ENCODE measurements at regions not wholly inside any gene's neighbourhood (a gene's known extent, or its start where the extent isn't known, plus 50 kb on each side); places are given as distances from the start of the nearest gene placed in this dataset.

DNA sequence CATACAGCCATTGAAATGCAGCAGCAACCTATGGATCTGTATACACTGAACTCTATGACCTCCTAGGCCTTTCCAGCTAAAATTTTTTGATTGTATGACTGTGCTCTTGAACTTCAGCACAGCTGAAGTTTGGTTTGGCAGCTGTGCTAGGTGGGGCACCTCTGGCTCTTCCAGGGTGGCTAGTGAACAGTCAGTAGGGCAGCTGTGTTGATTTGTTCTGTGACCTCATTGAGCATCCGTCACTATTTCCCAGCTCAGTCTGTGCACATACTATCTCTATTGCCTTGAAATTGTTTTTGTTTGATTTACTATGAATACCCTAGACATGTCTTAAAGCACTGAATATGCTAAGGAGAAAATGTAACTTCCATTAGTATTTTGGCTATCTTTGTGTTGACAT lies 363.2 kb upstream of the NAALADL2 start:
- no TSS peak for BruUV-seq (replicated peaks)
- no peak for ATAC-seq
- TF ChIP-seq POLR2AphosphoS5 (IDR thresholded peaks at IDR 0.05; ENCODE audit: low read depth, low read length) (no peak), SIN3A (IDR thresholded peaks at IDR 0.05; ENCODE audit: borderline replicate concordance, insufficient read depth, low read depth, low read length) (no peak), TCF7L2 (IDR thresholded peaks at IDR 0.05; ENCODE audit: low read depth, low read length) (no peak)
- TF ChIP-seq, protein P1, sequence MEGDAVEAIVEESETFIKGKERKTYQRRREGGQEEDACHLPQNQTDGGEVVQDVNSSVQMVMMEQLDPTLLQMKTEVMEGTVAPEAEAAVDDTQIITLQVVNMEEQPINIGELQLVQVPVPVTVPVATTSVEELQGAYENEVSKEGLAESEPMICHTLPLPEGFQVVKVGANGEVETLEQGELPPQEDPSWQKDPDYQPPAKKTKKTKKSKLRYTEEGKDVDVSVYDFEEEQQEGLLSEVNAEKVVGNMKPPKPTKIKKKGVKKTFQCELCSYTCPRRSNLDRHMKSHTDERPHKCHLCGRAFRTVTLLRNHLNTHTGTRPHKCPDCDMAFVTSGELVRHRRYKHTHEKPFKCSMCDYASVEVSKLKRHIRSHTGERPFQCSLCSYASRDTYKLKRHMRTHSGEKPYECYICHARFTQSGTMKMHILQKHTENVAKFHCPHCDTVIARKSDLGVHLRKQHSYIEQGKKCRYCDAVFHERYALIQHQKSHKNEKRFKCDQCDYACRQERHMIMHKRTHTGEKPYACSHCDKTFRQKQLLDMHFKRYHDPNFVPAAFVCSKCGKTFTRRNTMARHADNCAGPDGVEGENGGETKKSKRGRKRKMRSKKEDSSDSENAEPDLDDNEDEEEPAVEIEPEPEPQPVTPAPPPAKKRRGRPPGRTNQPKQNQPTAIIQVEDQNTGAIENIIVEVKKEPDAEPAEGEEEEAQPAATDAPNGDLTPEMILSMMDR (IDR thresholded peaks at IDR 0.05): no peak
- TF ChIP-seq, protein P2, sequence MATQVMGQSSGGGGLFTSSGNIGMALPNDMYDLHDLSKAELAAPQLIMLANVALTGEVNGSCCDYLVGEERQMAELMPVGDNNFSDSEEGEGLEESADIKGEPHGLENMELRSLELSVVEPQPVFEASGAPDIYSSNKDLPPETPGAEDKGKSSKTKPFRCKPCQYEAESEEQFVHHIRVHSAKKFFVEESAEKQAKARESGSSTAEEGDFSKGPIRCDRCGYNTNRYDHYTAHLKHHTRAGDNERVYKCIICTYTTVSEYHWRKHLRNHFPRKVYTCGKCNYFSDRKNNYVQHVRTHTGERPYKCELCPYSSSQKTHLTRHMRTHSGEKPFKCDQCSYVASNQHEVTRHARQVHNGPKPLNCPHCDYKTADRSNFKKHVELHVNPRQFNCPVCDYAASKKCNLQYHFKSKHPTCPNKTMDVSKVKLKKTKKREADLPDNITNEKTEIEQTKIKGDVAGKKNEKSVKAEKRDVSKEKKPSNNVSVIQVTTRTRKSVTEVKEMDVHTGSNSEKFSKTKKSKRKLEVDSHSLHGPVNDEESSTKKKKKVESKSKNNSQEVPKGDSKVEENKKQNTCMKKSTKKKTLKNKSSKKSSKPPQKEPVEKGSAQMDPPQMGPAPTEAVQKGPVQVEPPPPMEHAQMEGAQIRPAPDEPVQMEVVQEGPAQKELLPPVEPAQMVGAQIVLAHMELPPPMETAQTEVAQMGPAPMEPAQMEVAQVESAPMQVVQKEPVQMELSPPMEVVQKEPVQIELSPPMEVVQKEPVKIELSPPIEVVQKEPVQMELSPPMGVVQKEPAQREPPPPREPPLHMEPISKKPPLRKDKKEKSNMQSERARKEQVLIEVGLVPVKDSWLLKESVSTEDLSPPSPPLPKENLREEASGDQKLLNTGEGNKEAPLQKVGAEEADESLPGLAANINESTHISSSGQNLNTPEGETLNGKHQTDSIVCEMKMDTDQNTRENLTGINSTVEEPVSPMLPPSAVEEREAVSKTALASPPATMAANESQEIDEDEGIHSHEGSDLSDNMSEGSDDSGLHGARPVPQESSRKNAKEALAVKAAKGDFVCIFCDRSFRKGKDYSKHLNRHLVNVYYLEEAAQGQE (IDR thresholded peaks at IDR 0.05; ENCODE audit: insufficient read depth in 1 of 2, low read depth in 2 of 2, low read length in 1 of 2): no peak
- ChIA-PET CTCF (no interaction called here), POLR2A (no interaction called here)
- in situ Hi-C loops (cut with HindIII; ENCODE audit: low pct_unique_long_range_greater_than_20kb, low sequenced_read_pairs) (no loop called here), intact Hi-C loops (cut with micrococcal nuclease; ENCODE audit: unreplicated experiment) (loop anchor here (5.0 kb wide), 1 partner anchor 134 kb away; no protein-coding TSS in a partner anchor)
- Histone ChIP-seq H3K36me3 (ENCODE audit: control insufficient read depth, insufficient read depth, low read length) (no peaks in the 10 kb centered on the region), H3K4me1 (ENCODE audit: control insufficient read depth, insufficient read depth, low read length) (no peaks in the 10 kb centered on the region; the same call in 1 of the 2 replicates), H3K27me3 (ENCODE audit: control insufficient read depth, insufficient read depth, low read length) (no peaks in the 10 kb centered on the region), H3K27ac (ENCODE audit: low read length) (no peak overlapping the region), H3K4me3 (ENCODE audit: low read depth in 2 of 2, low read length in 2 of 2) (no peak overlapping the region), H3K9me3 (ENCODE audit: control insufficient read depth, insufficient read depth, low read depth, low read length) (no peaks in the 10 kb centered on the region)
- DNase-seq (ENCODE audit: low read depth, low spot score): no peak

DNA sequence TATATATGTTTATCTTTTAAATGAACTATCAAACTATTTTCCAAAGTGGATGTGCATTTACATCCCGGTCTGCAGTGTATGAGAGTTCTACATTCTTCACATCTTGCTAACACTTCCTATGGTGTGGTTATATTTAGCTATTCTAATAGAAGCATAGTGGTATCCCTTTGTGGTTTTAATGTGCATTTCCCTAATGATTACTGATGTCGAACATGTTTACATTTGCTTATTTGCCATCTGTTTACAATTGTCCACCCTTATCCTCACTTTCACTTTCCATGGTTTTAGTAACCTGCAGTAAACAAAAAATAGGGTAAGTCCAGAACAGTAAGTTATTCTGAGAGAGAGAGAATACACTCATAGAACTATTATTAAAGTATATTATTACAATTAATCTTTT lies 360.5 kb upstream of the NAALADL2 start:
- no peak overlapping the region for H3K4me3 ChIP-seq (ENCODE audit: low read depth in 2 of 2, low read length in 2 of 2)
- intact Hi-C loops (cut with micrococcal nuclease; ENCODE audit: unreplicated experiment): loop anchor here (5.0 kb wide), 1 partner anchor 136 kb away; no protein-coding TSS in a partner anchor
- TF ChIP-seq SIN3A (IDR thresholded peaks at IDR 0.05; ENCODE audit: borderline replicate concordance, insufficient read depth, low read depth, low read length) (no peak), TCF7L2 (IDR thresholded peaks at IDR 0.05; ENCODE audit: low read depth, low read length) (no peak), POLR2AphosphoS5 (IDR thresholded peaks at IDR 0.05; ENCODE audit: low read depth, low read length) (no peak)
- TF ChIP-seq, protein P2 (IDR thresholded peaks at IDR 0.05; ENCODE audit: insufficient read depth in 1 of 2, low read depth in 2 of 2, low read length in 1 of 2): no peak
- TF ChIP-seq, protein P1 (IDR thresholded peaks at IDR 0.05): no peak
- H3K9me3 ChIP-seq (ENCODE audit: control insufficient read depth, insufficient read depth, low read depth, low read length): no peaks in the 10 kb centered on the region
- no peaks in the 10 kb centered on the region; the same call in 1 of the 2 replicates for H3K4me1 ChIP-seq (ENCODE audit: control insufficient read depth, insufficient read depth, low read length)
- ATAC-seq: no peak
- no peak for DNase-seq (ENCODE audit: low read depth, low spot score)
- CTCF ChIA-PET: no interaction called here
- no peaks in the 10 kb centered on the region for H3K36me3 ChIP-seq (ENCODE audit: control insufficient read depth, insufficient read depth, low read length)
- in situ Hi-C loops (cut with HindIII; ENCODE audit: low pct_unique_long_range_greater_than_20kb, low sequenced_read_pairs): no loop called here
- POLR2A ChIA-PET: no interaction called here
- no peaks in the 10 kb centered on the region for H3K27me3 ChIP-seq (ENCODE audit: control insufficient read depth, insufficient read depth, low read length)
- BruUV-seq (replicated peaks): no TSS peak
- H3K27ac ChIP-seq (ENCODE audit: low read length): no peak overlapping the region
